Aorta (tissue), 5 donors: ENCODE measurements at regions not wholly inside any gene's neighbourhood (a gene's known extent, or its start where the extent isn't known, plus 50 kb on each side); places are given as distances from the start of the nearest gene placed in this dataset.

Experiments
- ATAC-seq: fragments of 200-7000 bp; cut with Tn5 transposase; one replicate; pipeline ENCODE4 v1.9.1; 2022; ENCODE audit warnings: moderate library complexity; ENCODE audit not compliant: low FRiP score
- DNase-seq, 2 donors: peaks; one replicate each; pipeline ENCODE4 v3.0.0-alpha.2; 2020
- H3K27ac ChIP-seq, 2 donors: one replicate each; pipeline ENCODE4 v1.5.1; 2013; ENCODE audit warnings: low read length in 2 of 2, mild to moderate bottlenecking in 2 of 2, moderate library complexity in 2 of 2, control low read depth in 1 of 2, inconsistent platforms in 1 of 2, low read depth in 1 of 2
- H3K27me3 ChIP-seq, 2 donors: one replicate each; pipeline ENCODE4 v1.6.1; 2013; ENCODE audit warnings: control low read depth in 1 of 2, low read length in 1 of 2, mild to moderate bottlenecking in 1 of 2, moderate library complexity in 1 of 2; ENCODE audit not compliant: insufficient read depth in 2 of 2, control insufficient read depth in 1 of 2
- H3K36me3 ChIP-seq, 2 donors: one replicate each; pipeline ENCODE4 v1.6.1; 2013; ENCODE audit warnings: control low read depth in 1 of 2, low read length in 1 of 2, mild to moderate bottlenecking in 1 of 2; ENCODE audit not compliant: insufficient read depth in 2 of 2, control insufficient read depth in 1 of 2
- H3K4me1 ChIP-seq, 2 donors: one replicate each; pipeline ENCODE4 v1.6.1; 2013; ENCODE audit warnings: low read length in 2 of 2, control low read depth in 1 of 2, mild to moderate bottlenecking in 1 of 2, moderate library complexity in 1 of 2; ENCODE audit not compliant: insufficient read depth in 2 of 2, control insufficient read depth in 1 of 2
- H3K4me3 ChIP-seq, 2 donors: one replicate each; pipeline ENCODE4 v1.5.1; 2013; ENCODE audit warnings: low read length in 2 of 2, control low read depth in 1 of 2, mild to moderate bottlenecking in 1 of 2
- H3K9me3 ChIP-seq: one replicate; pipeline ENCODE4 v1.6.1; 2013; ENCODE audit warnings: mild to moderate bottlenecking, low read length; ENCODE audit not compliant: control insufficient read depth
- WGBS, 2 donors: extraction: QIAGEN DNeasy Blood & Tissue Kit; methylation state at CpG; one replicate each; pipeline ENCODE4 v1.1.7; 2013; 5-methylcytosine and 5-hydroxymethylcytosine counted together
- intact Hi-C, 2 donors: fragments of 100-400 bp; cut with DNase I; formaldehyde crosslinking; loops; one replicate each; pipeline versions ENCODE4 v1.14.2 to v1.15.0; 2022
- donor health status: healthy with polysubstance abuse.
- donor health status: Bipolar disorder and iron deficiency.
- donor health status: DM: no; HTN: no; CAD: no.
- donor health status: DM: no; HTN: no; CAD: no.
- donor health status: DM: yes; HTN: yes; CAD: no.

DNA sequence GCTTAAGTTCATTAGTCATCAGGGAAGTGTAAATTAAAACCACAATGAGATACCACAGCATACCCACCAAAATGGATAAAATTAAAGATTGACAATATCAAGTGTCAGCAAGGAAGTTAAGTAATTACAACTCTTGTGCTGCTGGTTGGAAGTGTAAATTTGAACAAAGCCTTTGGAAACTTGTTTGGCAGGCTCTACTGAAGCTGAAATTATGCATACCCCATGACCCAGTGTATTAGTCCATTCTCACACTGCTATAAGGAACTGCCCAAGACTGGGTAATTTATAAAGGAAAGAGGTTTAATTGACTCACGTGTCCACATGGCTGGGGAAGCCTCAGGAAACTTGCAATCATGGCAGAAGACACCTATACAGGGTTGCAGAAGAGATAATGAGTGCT, 196.1 kb downstream of the PDCD6IP start:
- H3K9me3 ChIP-seq, result no peaks in the 10 kb centered on the region
- no peak for ATAC-seq
- DNase-seq, result no peak
- H3K4me1 ChIP-seq, result no peaks in the 10 kb centered on the region
- no peaks in the 10 kb centered on the region for H3K36me3 ChIP-seq
- no peaks in the 10 kb centered on the region for H3K27me3 ChIP-seq
- intact Hi-C loops, result no loop called here
- H3K27ac ChIP-seq, result no peak overlapping the region
- WGBS, 2 donors, result 0 to 64% methylated on average over 1 of the region's 1 CpG
- no peak overlapping the region for H3K4me3 ChIP-seq

DNA sequence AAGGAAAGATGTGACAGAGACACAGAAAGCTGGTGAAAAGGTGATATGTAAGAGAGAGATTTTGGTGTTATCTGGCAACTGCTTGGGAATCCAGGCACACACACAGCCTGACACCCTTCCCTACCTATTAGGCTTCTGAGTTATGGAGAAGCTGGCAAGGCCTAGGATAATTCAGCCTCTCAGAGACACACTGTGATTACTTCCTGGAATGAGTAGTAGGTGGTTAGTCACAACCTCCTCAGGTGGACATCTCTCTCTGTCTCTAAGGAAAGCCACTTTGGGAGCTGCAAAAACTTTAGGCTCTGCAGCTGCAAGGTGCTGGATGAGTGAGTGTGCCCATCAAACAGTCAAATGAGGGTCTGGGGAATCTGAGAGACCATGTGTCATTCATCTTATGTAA, 201.9 kb downstream of the PDCD6IP start:
- DNase-seq, result no peak
- H3K36me3 ChIP-seq, result no peaks in the 10 kb centered on the region
- no peak overlapping the region for H3K27ac ChIP-seq
- H3K27me3 ChIP-seq, result no peaks in the 10 kb centered on the region
- ATAC-seq, result no peak
- no peaks in the 10 kb centered on the region for H3K9me3 ChIP-seq
- intact Hi-C loops, result no loop called here
- no peaks in the 10 kb centered on the region for H3K4me1 ChIP-seq
- no peak overlapping the region for H3K4me3 ChIP-seq

DNA sequence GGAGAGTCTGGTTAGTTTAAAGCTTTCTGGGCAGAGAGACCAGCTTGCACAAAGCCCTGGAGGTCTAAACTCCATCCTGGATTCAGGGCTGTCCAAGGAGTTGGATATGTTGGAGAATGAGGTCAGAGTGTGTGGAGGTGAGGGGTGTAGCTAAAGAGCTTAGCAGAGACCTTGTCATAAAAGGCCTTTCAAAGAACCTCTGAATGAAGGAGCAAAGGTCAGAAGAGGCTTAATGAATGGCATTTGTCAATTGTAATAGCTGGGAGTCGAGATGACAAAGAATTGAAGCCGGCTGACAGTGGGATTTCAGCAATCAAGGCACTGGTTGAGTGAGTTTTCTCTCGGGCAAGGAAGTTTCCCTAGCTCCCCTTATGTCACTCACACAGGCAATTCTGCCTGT, 202.6 kb downstream of the PDCD6IP start:
- WGBS, 2 donors, result 87 to 91% methylated on average over 3 of the region's 3 CpGs
- Histone ChIP-seq H3K4me3 (no peak overlapping the region), H3K4me1 (no peaks in the 10 kb centered on the region), H3K27me3 (no peaks in the 10 kb centered on the region), H3K36me3 (no peaks in the 10 kb centered on the region), H3K9me3 (no peaks in the 10 kb centered on the region), H3K27ac (no peak overlapping the region)
- DNase-seq (no peak), ATAC-seq (no peak)
- intact Hi-C loops, result no loop called here

DNA sequence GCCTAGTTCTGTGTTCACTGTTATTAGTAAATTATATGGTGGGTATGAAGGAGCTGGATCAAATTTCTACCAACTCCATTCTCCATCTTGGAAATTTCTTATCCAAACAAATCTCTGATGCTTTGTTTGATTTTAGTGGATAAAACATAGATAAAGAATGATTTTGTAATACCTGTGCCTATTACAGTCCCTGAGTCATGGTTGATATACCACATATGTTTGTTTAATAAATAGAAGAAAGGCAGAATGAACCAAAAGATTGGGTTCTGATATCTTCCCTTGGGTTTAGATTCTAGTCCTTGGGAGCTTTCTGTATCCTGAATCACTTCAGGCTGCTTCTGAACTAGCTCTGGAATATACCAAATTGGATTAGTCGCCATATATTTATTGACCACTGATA, 203.6 kb downstream of the PDCD6IP start:
- ATAC-seq (no peak), DNase-seq (no peak)
- Histone ChIP-seq H3K27ac (no peak overlapping the region), H3K9me3 (no peaks in the 10 kb centered on the region), H3K4me1 (no peaks in the 10 kb centered on the region), H3K4me3 (no peak overlapping the region), H3K27me3 (no peaks in the 10 kb centered on the region), H3K36me3 (no peaks in the 10 kb centered on the region)
- 97 to 100% methylated on average over 1 of the region's 1 CpG for WGBS, 2 donors
- intact Hi-C loops, result no loop called here

DNA sequence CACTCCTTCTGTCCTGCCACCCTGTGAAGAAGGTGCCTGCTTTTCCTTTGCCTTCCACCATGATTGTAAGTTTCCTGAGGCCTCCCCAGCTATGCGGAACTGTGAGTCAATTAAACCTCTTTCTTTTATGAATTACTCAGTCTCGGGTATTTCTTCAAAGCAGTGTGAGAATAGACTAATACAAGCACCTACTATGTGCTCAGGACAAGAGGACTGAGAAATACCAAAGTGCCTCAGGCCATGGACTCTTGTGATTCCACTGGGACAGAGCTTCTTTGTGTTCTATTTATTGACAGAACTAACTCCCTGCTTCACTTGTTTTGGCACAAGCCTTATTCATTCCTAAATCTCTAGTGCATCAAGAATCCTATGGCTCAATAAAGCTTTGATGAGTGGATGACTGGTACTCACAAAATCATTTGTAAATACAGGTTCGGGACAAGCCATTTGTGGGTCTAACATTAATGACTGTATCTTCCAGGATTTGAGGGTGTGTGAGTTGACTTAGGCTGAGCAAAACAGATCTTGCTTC, 204.2 kb downstream of the PDCD6IP start:
- WGBS, 2 donors, result 63 to 85% methylated on average over 3 of the region's 3 CpGs

DNA sequence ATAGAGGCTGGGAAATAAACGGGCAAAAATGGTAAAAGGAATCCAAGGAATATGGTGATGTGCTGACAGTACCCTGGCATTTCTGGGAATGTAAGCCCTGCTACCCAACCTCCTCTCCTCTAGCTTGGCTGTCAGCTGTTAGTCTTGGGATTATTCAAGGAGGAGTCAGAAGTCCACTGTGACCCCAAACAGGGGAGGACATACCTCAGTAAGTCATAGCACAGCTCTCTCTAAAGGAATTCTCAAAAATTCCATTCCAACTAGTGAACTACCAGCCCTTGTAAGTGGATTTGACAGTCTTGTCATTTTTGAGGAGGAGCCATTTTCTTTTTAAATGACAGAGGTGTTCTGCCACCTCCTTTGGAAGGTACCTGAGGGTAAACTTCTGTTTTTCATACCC, 207.5 kb downstream of the PDCD6IP start:
- H3K4me1 ChIP-seq, result no peaks in the 10 kb centered on the region
- intact Hi-C loops, result no loop called here
- no peak overlapping the region for H3K27ac ChIP-seq
- DNase-seq (no peak), ATAC-seq (no peak)
- no peaks in the 10 kb centered on the region for H3K9me3 ChIP-seq
- 51 to 52% methylated on average over 1 of the region's 1 CpG for WGBS, 2 donors
- H3K36me3 ChIP-seq, result no peaks in the 10 kb centered on the region
- no peaks in the 10 kb centered on the region for H3K27me3 ChIP-seq
- no peak overlapping the region for H3K4me3 ChIP-seq

More for the DNA sequence above, 204.2 kb downstream of the PDCD6IP start:
- intact Hi-C loops, result no loop called here
- Histone ChIP-seq H3K27me3 (no peaks in the 10 kb centered on the region), H3K36me3 (no peaks in the 10 kb centered on the region), H3K27ac (no peak overlapping the region), H3K9me3 (no peaks in the 10 kb centered on the region), H3K4me1 (no peaks in the 10 kb centered on the region), H3K4me3 (no peak overlapping the region)
- DNase-seq (no peak), ATAC-seq (no peak)

DNA sequence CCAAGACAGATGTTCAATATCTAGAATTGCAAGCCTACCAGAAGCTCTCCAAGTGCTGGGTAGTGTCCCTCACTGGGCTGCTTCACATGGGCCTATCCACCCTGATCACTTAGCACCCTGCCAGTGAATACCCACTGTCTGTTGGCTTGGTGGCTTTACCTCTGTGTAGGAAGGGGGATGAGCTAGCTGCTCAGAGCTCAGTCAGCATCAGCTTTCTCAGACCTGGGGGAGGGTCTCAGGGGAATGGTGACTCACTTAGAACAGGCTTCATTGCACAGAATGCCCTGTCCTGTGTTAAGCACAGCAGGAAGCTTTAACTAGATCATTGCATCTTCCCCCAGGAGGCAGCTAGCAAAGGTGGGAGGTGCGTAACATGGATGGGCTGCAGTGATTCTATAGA, 209.8 kb downstream of the PDCD6IP start:
- Histone ChIP-seq H3K36me3 (no peaks in the 10 kb centered on the region), H3K27me3 (no peaks in the 10 kb centered on the region), H3K9me3 (no peaks in the 10 kb centered on the region), H3K4me3 (no peak overlapping the region), H3K27ac (no peak overlapping the region), H3K4me1 (peaks cover 2% of the 10 kb centered on the region in 2 donors)
- DNase-seq (no peak), ATAC-seq (no peak)
- 97 to 100% methylated on average over 1 of the region's 1 CpG for WGBS, 2 donors
- intact Hi-C loops, result no loop called here

DNA sequence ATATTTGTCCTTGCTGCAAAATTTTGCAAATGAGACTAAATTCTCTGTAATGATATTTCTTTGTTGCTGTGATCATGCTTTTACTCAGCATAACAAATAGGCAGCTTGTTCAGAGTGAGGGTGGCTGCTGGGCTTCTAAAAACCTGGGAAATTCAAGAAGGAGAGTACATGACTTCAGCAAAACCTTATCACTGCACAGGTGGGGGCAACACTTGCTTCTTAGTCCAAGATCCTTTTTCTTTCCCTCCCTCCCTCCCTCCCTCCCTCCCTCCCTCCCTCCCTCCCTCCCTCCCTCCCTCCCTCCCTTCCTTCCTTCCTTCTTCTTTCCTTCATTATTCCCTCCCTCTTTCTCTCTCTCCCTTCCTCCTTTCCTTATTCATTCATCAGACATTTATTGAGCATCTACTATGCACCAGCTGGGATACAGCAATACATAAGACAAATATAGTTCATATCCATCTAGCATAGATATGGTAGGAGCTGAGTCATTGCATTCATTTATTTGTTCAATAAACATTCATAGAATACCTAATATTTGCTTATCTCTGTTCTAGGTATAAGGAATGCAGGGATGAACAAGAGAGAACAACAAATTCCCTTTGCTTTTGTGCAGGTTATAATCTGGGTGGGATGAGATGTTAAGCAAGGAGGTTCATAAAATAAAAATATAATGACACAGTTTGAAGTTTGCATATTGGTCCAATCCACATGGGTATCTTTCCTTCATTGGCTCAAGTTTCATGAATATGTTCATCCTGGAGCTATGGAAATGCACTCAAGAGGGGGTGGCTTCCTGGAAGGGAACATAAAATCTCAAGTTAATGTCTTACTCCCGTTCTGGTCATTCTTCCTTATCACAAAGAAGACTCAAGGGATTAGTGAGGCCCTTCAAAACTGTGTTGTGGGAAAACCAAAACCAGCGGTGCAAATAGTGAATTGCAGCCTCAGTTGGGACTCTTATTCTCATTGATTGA, 210.7 kb downstream of the PDCD6IP start:
- H3K9me3 ChIP-seq, result no peaks in the 10 kb centered on the region
- no peak overlapping the region for H3K27ac ChIP-seq
- intact Hi-C loops, result no loop called here
- H3K4me1 ChIP-seq, result peaks cover 2% of the 10 kb centered on the region in 2 donors
- no peak overlapping the region for H3K4me3 ChIP-seq
- ATAC-seq (no peak), DNase-seq (no peak)
- H3K27me3 ChIP-seq, result no peaks in the 10 kb centered on the region
- no peaks in the 10 kb centered on the region for H3K36me3 ChIP-seq
- WGBS, 2 donors, result 52 to 64% methylated on average over 2 of the region's 2 CpGs
